Calu3 (cell line): ENCODE measurements at regions not wholly inside any gene's neighbourhood (a gene's known extent, or its start where the extent isn't known, plus 50 kb on each side); places are given as distances from the start of the nearest gene placed in this dataset.
A peak's percentile ranks its signal among the peaks of the same experiment; 100 is the strongest.

Source experiments
- BruUV-seq: library from RNA; stranded (reverse); fragments of 400-500 nt; replicated peaks from 2 replicates; lab custom pipeline; 2021; lab: Mats Ljungman, UMichigan
- CTCF ChIA-PET: fragments of 300-600 bp; sonication (Branson Sonifier 250); formaldehyde crosslinking; loops from one replicate; lab custom pipeline; 2022; ENCODE audit warnings: antibody characterized with exemption; lab: Charles Lee
- DNase-seq: peaks from one replicate; pipeline ENCODE4 v3.0.0; 2022
- H3K27ac Mint-ChIP-seq: one replicate; pipeline ENCODE4 v1.8.0; 2022; ENCODE audit warnings: mixed read lengths; ENCODE audit not compliant: unreplicated experiment
- H3K27me3 Mint-ChIP-seq: one replicate; pipeline ENCODE4 v1.8.0; 2022; ENCODE audit warnings: mixed read lengths; ENCODE audit not compliant: unreplicated experiment
- H3K36me3 Mint-ChIP-seq: one replicate; pipeline ENCODE4 v1.8.0; 2022; ENCODE audit warnings: mild to moderate bottlenecking, moderate library complexity, mixed read lengths; ENCODE audit not compliant: insufficient read depth, unreplicated experiment
- H3K4me1 Mint-ChIP-seq: one replicate; pipeline ENCODE4 v1.8.0; 2022; ENCODE audit warnings: mild to moderate bottlenecking, low read depth, mixed read lengths; ENCODE audit not compliant: unreplicated experiment
- H3K4me3 Mint-ChIP-seq: one replicate; pipeline ENCODE4 v1.8.0; 2022; ENCODE audit warnings: mild to moderate bottlenecking, low read depth, moderate library complexity, mixed read lengths; ENCODE audit not compliant: unreplicated experiment
- H3K9me3 Mint-ChIP-seq: one replicate; pipeline ENCODE4 v1.8.0; 2022; ENCODE audit warnings: low read depth, mixed read lengths; ENCODE audit not compliant: unreplicated experiment
- CTCF ChIP-seq: fragments of 200-600 bp; IDR thresholded peaks from one replicate; pipeline ENCODE4 v1.8.0; 2022; ENCODE audit warnings: antibody characterized with exemption; ENCODE audit not compliant: unreplicated experiment
- intact Hi-C: fragments of 100-400 bp; cut with micrococcal nuclease; formaldehyde crosslinking; loops from one replicate; pipeline ENCODE4 v1.10.0; 2022; ENCODE audit not compliant: unreplicated experiment

- Mint-ChIP-seq H3K27me3 (peaks cover 17% of the 10 kb centered on the region), H3K4me3 (no peak overlapping the region), H3K36me3 (no peaks in the 10 kb centered on the region), H3K27ac (no peak overlapping the region), H3K9me3 (peaks cover 4% of the 10 kb centered on the region), H3K4me1 (peaks cover 38% of the 10 kb centered on the region)
- no TSS peak for BruUV-seq
- intact Hi-C loops: loop anchor here (5.0 kb wide), 3 partner anchors 86 to 321 kb away; no protein-coding TSS in a partner anchor
- no peak for TF ChIP-seq CTCF
- no peak for DNase-seq
- CTCF ChIA-PET: interaction anchor here (0.7 kb wide), 1 partner anchor 350 kb away, joined by 5 read pairs; no protein-coding TSS in a partner anchor
These were observed 215.9 kb downstream of the SOX9 start for GRCh38 chr17:72336804-72337070.

- H3K36me3 Mint-ChIP-seq: no peaks in the 10 kb centered on the region
- no TSS peak for BruUV-seq
- no peak for DNase-seq
- H3K4me1 Mint-ChIP-seq: peaks cover 38% of the 10 kb centered on the region
- CTCF ChIA-PET: interaction anchor here (1.0 kb wide), 1 partner anchor 204 kb away, joined by 3 read pairs; no protein-coding TSS in a partner anchor
- H3K27me3 Mint-ChIP-seq: peaks cover 10% of the 10 kb centered on the region
- intact Hi-C loops: loop anchor here (2.0 to 5.0 kb wide), 4 partner anchors 84 to 319 kb away; no protein-coding TSS in a partner anchor
- peaks cover 6% of the 10 kb centered on the region for H3K9me3 Mint-ChIP-seq
- no peak overlapping the region for H3K4me3 Mint-ChIP-seq
- peak overlapping the region; percentile 78 for H3K27ac Mint-ChIP-seq
- no peak for TF ChIP-seq CTCF
These were observed 217.5 kb downstream of the SOX9 start for GRCh38 chr17:72338304-72338703.

- H3K27ac Mint-ChIP-seq: peak overlapping the region; percentile 78
- peaks cover 1% of the 10 kb centered on the region for H3K27me3 Mint-ChIP-seq
- CTCF ChIA-PET: interaction anchor here (0.6 to 1.6 kb wide), 4 partner anchors 68 to 204 kb away, joined by 3 to 5 read pairs (median 4); no protein-coding TSS in a partner anchor
- intact Hi-C loops: loop anchor here (2.0 to 5.0 kb wide), 4 partner anchors 83 to 318 kb away; no protein-coding TSS in a partner anchor
- no peak for TF ChIP-seq CTCF
- H3K4me3 Mint-ChIP-seq: peak overlapping the region; percentile 12
- H3K9me3 Mint-ChIP-seq: peaks cover 2% of the 10 kb centered on the region
- peak; percentile 79 for DNase-seq
- H3K36me3 Mint-ChIP-seq: no peaks in the 10 kb centered on the region
- peaks cover 40% of the 10 kb centered on the region for H3K4me1 Mint-ChIP-seq
- BruUV-seq: TSS peak; percentile 89
These were observed 218.3 kb downstream of the SOX9 start for GRCh38 chr17:72338847-72339790.

DNA sequence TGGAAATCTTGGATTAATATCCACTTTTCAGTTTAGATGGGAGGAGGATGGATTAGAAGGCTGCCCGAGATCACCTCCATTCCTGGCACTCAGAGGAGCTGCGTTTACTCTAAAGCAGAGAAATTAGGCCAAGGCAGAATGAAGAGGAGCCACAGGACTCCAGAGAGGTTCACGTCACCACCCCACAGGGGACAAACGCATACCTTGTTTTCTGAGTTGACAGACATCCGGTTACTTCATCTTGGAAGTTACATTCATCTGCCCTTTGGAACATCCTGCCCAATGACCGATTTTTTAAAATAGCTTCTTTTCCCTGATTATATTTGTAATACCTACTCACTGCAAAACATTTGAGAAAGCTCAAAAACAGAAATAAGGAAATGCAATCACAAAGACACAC lies 220.0 kb downstream of the SOX9 start:
- BruUV-seq: no TSS peak
- DNase-seq: no peak
- CTCF ChIA-PET: no interaction called here
- Mint-ChIP-seq H3K4me3 (no peak overlapping the region), H3K27me3 (no peaks in the 10 kb centered on the region), H3K4me1 (peaks cover 56% of the 10 kb centered on the region), H3K9me3 (peaks cover 2% of the 10 kb centered on the region), H3K27ac (peak overlapping the region; percentile 31), H3K36me3 (no peaks in the 10 kb centered on the region)
- intact Hi-C loops: no loop called here
- TF ChIP-seq CTCF: no peak
